GM21423 (cell line): ENCODE measurements at regions not wholly inside any gene's neighbourhood (a gene's known extent, or its start where the extent isn't known, plus 50 kb on each side); places are given as distances from the start of the nearest gene placed in this dataset.

Experiments
- ATAC-seq: cut with Tn5 transposase; IDR thresholded peaks from one replicate; pipeline ENCODE4 v1.9.1; 2021; ENCODE audit warnings: mild to moderate bottlenecking, moderate library complexity; ENCODE audit not compliant: unreplicated experiment

DNA sequence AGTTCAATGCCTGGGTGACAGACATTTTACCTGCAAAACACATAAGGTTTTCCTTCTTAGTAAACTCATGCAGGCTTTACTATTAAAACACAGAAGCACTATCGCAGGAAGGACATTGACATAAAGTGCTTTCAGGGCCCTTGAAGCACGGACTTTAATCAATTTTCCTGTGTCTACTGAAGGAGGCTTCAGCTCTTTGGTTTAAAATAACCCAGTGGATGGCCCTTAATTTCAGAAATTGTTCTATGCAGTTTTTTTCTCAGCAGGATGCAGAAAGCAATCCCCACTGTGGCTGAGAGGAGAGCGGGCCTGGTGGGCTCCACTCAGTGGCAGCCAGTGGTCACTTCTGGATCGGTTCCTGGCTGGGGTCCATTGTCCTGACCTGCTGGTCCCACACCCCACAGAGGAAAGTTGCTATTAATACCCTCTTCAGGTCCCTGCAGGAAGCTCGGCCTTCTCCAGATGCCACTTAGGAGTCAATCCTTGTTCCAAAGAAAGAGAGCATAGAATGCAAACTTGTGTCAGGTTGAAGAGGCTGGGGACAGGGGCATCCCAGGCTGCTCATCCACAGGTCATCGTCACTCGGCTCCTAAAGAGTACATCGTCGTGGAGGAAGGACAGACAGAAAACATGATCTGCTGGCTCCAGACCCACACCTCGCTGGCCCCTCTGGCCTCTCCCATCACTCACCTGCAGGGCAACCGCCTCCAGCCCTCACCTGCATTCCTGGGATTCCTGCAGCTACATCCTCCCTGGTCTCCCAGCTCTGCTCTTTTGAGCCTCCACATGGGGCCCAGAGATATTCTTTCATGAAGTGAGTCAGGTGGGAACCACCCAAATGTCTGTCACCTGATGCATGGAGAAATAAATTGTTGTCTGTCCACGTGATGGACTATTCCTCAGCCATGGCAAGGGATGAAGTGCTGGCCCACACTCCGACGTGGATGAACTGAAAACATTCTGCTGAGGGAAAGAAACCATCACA lies 153.1 kb downstream of the PSMG1 start:
- ATAC-seq, result no peak

DNA sequence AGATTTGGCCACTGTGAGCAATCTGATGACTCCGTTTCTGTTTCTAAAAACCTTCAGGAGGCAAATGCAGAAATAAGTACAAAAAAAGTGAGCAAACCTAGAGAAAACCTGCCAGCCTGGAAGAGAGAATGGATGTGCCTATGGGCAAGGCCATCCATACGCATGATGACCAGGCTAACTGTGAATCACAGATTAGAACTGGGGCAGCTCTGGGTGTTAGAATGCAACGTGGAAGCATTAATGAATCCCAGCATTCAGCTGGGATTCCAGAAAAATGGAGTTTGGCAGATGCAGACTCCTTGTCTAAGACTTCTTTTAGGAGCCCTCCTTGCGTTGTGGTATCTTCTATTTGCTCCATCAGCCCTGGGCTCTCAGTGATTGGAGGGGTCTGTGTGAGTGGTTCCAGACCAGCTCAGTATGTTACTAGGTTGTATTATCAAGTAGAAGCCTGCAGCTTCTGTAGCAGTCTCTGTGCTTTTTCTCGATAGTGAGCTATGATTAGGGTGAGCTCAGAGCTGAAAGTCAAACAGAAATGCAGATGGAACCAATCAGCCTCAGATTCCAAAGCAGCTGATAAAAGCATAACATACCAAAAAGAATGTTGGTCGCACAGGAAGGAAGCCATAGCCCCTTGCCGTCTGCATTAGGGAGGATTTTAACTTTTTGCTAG lies 154.0 kb downstream of the PSMG1 start:
- no peak for ATAC-seq

DNA sequence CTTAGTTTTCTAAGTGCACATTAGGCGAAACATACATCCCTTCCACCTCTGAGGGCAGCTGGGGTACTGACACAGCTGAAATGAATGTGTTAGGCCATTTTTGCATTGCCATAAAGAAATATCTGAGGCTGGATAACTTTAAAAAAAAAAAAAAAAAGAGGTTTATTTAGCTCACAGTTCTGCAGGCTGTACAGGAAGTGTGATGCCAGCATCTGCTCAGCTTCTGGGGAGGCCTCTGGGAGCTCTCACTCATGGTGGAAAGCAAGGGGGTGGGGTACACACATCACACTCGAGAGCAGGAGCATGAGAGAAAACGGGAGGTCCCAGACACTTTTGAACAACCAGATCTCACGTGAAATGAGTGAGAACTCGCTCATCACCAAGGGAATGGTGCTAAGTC lies 158.1 kb downstream of the PSMG1 start:
- ATAC-seq, result no peak

DNA sequence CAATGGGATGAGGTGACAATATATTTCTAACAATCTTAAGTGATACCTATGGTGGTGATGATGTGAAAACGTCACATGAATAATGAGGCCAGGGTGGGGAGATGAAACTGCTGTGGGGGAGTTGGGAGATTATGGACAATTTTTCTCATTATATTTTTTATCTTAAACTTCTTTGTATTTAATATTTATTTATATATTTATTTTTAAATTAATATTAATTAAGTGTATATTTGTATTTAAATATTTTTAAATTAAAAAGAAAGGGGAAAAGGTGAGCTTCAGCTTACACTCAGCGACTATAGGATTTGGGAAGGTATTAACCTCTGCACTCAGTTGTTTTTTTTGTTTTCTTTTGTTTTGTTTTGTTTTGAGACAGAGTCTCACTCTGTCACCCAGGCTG lies 158.7 kb downstream of the PSMG1 start:
- ATAC-seq, result no peak

DNA sequence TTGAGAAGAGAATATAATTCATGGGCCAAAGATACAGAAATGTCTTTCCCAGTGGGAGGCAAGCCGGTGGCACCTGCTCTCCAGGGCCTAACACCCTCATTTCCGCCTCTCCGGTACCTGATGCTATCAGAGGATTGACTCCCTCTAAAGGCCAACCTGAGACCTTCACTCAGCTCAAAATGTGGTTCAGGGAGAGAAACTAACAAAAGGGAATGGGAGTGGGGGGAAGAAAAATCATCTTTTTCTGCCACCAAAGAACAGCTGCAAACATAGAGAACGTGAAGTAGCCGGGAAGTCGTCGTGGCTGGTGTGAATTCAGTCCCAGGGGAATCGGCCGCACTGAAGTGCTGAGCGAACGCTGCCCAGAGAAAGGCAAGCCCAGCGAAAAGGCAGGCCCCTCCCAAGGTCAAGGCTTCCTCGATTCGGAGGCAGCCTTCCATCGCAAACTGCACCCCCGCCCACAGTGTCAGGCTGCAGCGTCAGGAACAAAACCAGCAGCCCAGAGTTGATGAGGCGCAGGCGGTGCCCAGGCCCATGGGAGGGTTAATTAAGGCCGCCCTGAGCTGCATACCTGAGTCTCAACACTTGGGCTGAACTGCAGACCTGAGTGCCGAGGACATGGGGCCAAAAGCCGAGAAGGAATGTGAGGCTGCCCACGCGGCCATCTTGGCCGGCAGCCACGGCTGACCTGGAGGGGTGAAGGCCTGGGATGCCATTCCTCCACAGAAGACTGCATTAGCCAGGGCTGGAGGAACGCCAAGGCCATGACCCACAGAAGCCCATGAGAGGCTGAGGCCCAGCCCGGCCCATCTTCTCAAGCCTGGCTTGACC lies 160.2 kb downstream of the PSMG1 start:
- ATAC-seq, result no peak

DNA sequence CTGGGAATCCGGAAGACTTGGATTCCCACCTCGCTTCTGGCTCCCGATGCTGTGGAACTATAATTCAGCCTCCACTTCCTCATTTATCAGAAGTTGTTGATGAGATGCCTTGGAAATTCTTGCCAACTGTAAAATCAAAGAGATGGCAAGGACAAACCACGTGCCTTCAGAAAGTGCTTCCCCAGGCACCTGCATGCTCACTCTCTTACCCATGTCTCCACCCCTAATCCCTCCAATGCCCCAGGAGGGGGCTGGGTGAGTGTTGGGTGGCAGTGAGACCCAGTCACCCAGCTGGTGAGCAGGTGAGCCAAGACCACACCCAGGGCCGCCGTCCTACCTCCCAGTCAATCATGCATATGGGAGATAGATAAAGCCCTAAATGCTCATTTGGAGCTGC lies 160.8 kb downstream of the PSMG1 start:
- ATAC-seq, result no peak

DNA sequence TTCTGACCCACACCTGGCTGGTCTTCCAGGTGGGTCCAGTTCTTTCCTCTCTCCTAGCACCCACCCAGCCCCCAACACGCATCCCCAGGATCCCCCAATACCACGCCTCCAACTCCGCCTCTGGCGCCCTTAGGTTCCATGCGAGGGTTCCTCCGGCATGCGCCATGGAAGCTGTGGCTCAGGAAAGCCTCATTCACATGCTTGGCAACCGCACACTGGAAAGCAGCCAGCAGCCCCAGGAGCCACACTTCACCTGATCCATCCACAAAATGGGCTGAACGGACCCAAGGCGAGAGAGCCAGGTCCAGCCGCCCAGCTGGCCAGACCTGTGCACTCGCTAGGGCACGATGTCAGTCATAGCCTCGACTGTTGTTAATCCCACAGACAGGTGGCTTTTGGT lies 161.2 kb downstream of the PSMG1 start:
- no peak for ATAC-seq

DNA sequence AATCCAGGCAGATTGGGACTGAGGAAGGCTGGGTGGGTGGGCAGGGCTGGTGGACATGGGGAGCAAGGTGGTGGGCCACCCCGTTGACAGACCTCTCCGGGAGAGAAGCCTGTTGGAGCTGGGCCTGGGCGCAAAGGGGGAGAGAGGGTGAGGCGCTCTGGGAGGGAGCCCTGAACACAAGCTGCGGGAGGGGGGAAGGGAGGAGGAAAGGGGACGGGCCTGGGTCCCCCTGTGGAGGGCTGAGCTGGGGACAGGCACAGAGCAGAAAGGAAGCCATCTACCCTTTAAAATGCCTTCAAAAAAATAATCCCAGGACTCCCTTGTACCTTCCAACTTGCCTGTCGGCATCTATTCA lies 161.8 kb downstream of the PSMG1 start:
- ATAC-seq, result no peak

DNA sequence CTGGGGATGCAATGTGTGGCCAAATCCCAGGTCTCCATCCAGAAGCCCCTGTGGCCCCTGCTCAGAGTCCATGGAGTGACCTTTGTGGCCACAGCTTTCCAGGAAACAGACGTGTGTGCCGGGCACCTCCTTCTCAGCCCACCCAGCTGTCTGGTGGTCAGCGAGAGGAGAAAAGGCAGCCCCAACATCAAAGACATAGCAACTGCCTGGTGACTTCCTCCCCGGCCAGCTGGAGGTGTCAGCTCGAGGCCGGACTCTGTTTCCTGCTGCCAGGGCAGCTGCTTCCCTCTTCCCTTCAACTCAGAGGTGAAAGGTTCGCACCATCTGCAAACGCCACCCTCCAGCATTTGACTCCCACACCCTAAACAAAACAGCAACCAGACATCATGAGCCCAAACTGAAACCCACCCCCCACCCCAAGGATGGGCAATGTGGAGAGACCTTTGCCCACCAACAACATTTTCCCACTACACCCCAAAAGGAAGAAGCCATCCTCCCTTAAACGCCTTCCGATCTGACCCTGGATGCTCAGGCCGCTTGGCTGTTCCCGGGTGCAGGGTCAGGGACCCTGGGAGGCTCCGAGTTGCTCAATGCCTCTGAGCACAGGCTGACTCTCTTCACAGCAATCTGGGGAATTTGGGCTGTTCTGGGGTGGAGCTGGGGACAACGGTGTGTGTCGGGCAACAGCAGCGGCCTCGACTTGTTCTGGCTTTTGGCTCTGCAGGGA lies 162.3 kb downstream of the PSMG1 start:
- no peak for ATAC-seq

DNA sequence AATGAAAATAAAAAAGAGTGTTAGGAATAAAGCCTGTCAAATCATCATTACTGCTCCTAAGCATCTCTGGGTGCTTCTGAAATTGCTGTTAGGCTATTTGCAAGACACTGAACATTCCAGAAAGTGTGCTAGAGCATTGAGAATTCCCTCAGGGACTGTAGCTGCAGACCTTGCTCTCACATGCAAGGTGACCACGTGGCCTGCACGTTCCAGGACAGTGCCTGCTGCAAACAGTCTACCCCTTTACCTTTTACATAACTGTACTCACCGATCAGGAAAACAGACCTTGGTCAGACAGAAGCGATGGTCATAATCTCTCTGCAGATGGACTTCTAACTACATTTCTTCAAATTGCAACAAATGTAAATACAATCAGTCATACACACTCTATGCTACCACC lies 164.5 kb downstream of the PSMG1 start:
- ATAC-seq, result no peak

DNA sequence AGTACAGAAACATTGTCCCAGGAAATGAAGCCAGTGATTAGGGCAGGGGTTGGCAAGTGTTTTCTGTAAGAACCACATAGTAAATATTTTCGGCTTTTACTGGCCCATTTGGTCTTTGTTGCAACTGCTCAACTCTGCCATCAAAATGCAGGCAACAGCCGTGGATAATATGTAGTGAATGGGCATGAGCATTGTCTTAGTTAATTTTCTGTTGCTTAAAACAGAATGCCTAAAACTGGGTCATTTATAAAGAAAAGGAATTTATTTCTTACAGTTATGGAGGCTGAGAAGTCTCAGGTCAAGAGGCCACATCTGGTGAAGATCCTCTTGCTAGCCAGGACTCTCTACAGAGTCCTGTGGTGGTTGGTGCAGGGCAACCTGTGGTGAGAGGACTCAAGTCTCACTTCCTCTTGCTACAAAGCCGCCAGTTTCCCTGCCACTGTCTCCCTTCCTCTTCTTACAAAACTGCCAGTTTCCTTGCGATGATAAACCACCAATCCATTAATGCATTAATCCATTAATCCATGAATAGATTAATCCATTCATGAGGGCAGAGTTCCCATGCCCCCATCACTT lies 166.4 kb downstream of the PSMG1 start:
- ATAC-seq, result peak; percentile 97

DNA sequence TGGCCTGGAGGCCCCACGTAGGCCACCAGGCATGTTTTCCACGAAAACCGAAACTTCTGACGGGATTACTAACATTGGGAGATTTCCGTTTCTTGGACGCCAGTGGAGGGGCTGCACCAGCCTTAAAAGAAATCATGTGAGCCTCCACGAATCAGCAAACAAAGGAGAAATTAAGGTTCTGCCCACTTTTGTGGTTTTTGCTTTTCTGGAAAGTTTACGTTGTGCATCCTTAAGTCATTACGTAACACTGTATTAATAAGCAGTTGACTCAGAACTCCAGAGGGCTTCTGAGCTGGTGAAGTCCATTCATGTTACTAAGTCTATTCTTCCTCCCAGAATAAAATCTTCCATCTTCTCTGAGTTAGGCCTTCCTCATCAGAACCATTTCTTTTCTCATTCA lies 168.5 kb downstream of the PSMG1 start:
- no peak for ATAC-seq

DNA sequence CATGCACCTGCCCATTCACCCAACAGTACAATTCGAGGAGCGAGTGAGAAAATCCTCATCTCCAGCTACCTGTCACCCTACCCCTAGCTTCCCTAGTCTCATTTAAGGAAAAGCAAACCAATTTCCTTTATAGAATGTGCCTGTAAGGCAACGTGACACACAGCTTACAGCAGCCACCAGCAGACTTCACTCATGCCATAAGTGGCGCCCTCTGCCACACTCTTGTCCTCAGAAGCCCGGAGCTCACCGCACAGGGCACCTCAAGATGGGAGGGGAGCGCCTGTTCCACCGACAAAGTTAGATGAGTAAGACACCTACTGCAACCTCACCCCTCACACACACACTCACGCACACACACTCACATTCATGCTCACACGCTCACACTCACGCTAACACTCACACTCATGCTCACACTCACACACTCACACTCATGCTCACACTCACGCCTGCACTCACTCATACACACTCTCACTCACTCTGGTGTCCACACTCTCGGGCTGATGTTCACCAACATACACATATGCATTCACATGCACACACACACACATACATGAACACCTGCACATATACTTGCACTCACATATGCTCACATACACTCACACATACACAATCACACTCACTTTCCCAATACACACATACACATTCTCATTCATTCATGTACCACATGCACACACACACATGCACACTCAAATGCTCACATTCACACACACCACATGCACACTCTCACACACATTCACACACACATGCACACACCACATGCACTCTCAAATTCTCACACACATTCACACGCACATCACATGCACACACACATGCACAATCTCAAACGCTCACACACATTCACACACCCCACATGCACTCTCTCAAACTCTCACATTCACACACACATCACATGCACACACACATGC lies 170.7 kb downstream of the PSMG1 start:
- ATAC-seq, result no peak

DNA sequence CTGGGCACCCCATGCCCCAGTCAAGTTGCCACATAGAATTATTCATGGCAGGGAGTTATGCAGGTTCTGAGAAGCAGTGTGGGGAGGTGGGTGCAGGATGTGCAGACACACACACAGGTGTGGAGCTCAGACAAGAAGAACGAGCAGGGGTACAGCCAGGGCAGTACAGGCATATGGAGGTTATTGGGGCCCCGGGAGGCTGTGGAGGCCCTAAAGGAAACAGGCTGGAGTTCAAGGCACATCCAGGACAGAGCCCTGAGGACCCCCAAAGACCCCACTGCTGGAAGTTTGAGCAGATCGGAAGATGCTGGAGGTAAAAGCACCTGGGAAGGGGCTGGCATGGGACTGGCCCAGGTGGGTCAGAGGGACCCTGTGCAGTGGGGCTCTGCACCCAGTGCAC lies 171.3 kb downstream of the PSMG1 start:
- ATAC-seq, result no peak

DNA sequence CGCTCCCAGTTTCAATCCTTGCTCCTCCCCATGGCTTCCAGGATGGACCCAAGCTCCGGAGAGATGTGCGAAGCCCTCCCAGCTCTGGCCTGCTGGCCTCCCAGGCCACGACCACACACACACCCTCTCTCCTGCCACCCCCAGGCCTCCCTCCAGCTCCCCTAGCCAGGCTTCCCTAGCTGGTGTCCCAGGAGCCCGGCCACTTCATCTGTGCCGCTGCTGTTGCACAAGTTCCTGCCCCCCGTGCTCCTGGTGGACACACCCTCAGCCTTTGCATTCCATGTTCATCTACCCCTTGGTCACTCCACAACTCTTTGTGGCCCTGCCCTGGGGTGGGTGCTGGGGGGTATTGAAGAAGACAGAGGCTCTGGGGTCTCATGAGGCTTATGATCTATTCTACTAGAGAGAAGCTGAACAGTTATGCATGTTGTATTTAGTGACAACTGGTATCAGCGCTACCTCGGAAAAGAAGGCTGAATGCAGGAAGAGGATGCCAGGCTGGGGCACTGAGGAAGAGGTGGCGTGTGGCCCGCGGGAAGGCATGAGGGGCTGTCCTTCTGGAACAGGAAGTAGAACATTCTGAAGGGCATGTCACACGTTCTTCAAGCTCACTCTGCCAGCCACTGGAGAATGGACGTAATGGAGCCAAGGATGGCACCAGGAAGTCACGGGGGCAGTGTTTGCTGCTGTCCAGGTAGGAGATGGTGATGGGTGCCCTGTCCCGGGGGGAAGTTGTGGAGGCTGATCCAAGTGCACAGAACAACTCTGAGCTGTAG lies 172.4 kb downstream of the PSMG1 start:
- no peak for ATAC-seq

DNA sequence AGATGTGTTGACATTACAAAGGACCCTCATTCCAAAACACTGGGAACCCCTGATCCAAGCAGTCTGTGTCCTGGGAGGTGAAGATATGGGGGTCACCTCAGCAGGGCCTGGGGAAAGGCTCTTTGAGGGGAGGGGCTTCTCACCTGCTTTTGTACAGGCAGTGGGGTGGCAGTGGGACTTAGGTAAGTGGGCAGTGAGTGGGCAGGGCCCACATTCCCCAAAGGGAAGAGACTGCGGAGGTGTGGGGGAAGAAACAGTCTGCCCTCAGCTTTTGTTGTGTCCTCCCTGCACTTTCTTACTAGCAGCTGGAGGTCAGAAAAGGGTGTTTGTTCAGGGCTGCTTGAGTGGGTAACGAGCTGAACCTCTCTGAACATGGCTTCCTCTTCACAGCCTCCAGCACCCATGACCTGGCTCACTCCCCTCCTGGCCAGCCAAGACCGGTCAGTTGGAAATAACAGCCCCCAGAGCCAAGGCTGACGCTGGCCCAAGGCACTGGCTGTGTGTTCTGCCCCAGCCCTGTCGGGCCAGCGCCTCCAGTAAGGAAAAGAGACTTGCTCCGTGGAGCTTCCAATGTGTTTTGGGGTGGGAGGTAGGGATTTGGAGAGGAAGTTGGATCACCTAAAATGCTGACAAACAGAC lies 173.5 kb downstream of the PSMG1 start:
- ATAC-seq, result no peak

DNA sequence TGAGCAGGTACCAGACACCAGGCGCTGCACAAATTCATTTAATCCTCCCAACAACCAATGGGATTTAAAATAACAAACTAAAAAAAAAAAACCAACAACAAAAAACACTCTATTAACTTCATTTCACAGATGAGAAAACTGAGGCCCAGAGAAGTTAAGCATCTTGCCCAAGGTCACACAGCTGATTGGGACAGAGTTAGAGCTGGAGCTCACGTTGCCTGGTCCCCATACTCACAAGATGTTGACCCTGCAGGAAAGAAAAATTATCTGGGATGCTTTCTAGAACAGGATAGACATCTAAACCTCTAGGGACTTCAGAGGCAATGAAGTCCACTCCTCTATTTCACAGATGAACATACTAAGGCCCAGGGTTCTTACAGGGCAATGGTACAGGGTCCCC lies 175.3 kb downstream of the PSMG1 start:
- no peak for ATAC-seq

DNA sequence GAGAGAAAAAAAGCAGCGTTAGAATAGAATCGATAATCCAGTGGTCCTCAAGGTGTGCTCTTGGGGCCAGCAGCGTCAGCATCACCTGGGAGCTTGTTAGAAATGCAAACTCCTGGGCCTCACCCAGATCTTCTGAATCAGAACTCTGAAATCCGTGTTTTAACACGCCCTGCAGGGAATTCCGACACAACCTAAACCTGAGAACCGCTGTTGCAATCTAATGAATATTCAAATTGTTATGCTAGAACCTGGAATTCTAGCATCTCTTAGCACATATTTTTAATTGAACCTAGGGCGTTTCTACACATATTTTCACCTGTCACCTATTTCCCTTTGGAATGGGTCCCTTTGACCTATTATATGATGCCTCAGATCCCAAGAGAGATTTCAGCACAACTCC lies 175.7 kb downstream of the PSMG1 start:
- ATAC-seq, result no peak
